Parathyroid adenoma (tissue), 2 donors: ENCODE measurements at regions not wholly inside any gene's neighbourhood (a gene's known extent, or its start where the extent isn't known, plus 50 kb on each side); places are given as distances from the start of the nearest gene placed in this dataset.
"Not testable (repeated sequence)": the region's sequence is repeated elsewhere in the genome, so short reads cannot be mapped to it uniquely, and the experiment has no call there.

Source experiments
- H2AFZ ChIP-seq: fragments of 300-600 bp; sonication (generic); one replicate; pipeline ENCODE4 v1.7.0; 2017; ENCODE audit warnings: antibody characterized with exemption, mild to moderate bottlenecking
- H3K27ac ChIP-seq: fragments of 300-600 bp; sonication (generic); one replicate; pipeline ENCODE4 v1.7.0; 2017
- H3K27me3 ChIP-seq: fragments of 300-600 bp; sonication (generic); one replicate; pipeline ENCODE4 v1.7.0; 2017; ENCODE audit warnings: low read length; ENCODE audit not compliant: control insufficient read depth, insufficient read depth
- H3K36me3 ChIP-seq: fragments of 300-600 bp; sonication (generic); one replicate; pipeline ENCODE4 v1.7.0; 2017; ENCODE audit warnings: low read length; ENCODE audit not compliant: control insufficient read depth, insufficient read depth
- H3K4me1 ChIP-seq: fragments of 300-600 bp; sonication (generic); one replicate; pipeline ENCODE4 v1.7.0; 2017; ENCODE audit warnings: control low read depth
- H3K4me2 ChIP-seq: fragments of 300-600 bp; sonication (generic); one replicate; pipeline ENCODE4 v1.7.0; 2017; ENCODE audit warnings: low read length
- H3K4me3 ChIP-seq: fragments of 300-600 bp; sonication (generic); one replicate; pipeline ENCODE4 v1.7.0; 2017; ENCODE audit warnings: low read depth, low read length
- H3K79me2 ChIP-seq: fragments of 300-600 bp; sonication (generic); one replicate; pipeline ENCODE4 v1.7.0; 2017; ENCODE audit warnings: control low read depth
- H3K9ac ChIP-seq: fragments of 300-600 bp; sonication (generic); one replicate; pipeline ENCODE4 v1.7.0; 2017; ENCODE audit warnings: mild to moderate bottlenecking
- H3K9me3 ChIP-seq: fragments of 300-600 bp; sonication (generic); one replicate; pipeline ENCODE4 v1.7.0; 2017; ENCODE audit warnings: low read length; ENCODE audit not compliant: control insufficient read depth
- TF ChIP-seq, protein P1 (sequence below): fragments of 300-600 bp; sonication (generic); IDR thresholded peaks from one replicate; pipeline ENCODE4 v1.7.0; 2017; ENCODE audit warnings: antibody characterized with exemption, mild to moderate bottlenecking
- donor health status: primary hyperparathyroidism.

DNA sequence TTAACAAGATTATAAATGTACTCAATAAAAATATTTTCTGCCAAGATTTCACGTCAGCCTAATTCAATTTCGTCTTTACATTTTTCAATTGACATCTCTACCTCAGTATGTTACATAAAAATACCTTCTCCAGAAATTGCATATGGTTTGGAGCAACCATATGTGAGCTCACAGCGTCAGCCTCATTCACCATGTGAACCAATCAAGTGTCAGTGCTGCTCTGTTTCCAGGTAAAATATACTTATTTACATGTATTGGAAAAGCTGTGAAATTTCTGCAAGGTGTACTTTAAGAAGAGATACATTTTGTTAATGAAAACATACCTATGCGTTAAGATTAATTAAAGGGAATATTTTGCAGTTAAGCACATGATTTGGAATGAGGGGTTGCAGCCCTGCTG lies 110.7 kb upstream of the PRSS1 start:
- Histone ChIP-seq H3K27me3 (no peaks in the 10 kb centered on the region), H3K27ac (no peak overlapping the region)
- TF ChIP-seq, protein P1, sequence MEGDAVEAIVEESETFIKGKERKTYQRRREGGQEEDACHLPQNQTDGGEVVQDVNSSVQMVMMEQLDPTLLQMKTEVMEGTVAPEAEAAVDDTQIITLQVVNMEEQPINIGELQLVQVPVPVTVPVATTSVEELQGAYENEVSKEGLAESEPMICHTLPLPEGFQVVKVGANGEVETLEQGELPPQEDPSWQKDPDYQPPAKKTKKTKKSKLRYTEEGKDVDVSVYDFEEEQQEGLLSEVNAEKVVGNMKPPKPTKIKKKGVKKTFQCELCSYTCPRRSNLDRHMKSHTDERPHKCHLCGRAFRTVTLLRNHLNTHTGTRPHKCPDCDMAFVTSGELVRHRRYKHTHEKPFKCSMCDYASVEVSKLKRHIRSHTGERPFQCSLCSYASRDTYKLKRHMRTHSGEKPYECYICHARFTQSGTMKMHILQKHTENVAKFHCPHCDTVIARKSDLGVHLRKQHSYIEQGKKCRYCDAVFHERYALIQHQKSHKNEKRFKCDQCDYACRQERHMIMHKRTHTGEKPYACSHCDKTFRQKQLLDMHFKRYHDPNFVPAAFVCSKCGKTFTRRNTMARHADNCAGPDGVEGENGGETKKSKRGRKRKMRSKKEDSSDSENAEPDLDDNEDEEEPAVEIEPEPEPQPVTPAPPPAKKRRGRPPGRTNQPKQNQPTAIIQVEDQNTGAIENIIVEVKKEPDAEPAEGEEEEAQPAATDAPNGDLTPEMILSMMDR, result no peak

GRCh38 chr7:142637240-142637639 lies 112.0 kb upstream of the PRSS1 start:
- no peak overlapping the region for H2AFZ ChIP-seq
- no peaks in the 10 kb centered on the region for H3K36me3 ChIP-seq
- no peaks in the 10 kb centered on the region for H3K79me2 ChIP-seq
- H3K27ac ChIP-seq, result no peak overlapping the region
- H3K4me1 ChIP-seq, result no peaks in the 10 kb centered on the region
- H3K27me3 ChIP-seq, result no peaks in the 10 kb centered on the region
- no peak overlapping the region for H3K9ac ChIP-seq
- H3K4me2 ChIP-seq, result no peak overlapping the region
- H3K4me3 ChIP-seq, result no peak overlapping the region
- no peaks in the 10 kb centered on the region for H3K9me3 ChIP-seq
- TF ChIP-seq, protein P1, result no peak

More for the DNA sequence above, 110.7 kb upstream of the PRSS1 start:
- H3K4me2 ChIP-seq, result no peak overlapping the region
- H3K36me3 ChIP-seq, result no peaks in the 10 kb centered on the region
- no peaks in the 10 kb centered on the region for H3K9me3 ChIP-seq
- H3K79me2 ChIP-seq, result no peaks in the 10 kb centered on the region
- H2AFZ ChIP-seq, result no peak overlapping the region
- no peaks in the 10 kb centered on the region for H3K4me1 ChIP-seq
- no peak overlapping the region for H3K9ac ChIP-seq
- no peak overlapping the region for H3K4me3 ChIP-seq

DNA sequence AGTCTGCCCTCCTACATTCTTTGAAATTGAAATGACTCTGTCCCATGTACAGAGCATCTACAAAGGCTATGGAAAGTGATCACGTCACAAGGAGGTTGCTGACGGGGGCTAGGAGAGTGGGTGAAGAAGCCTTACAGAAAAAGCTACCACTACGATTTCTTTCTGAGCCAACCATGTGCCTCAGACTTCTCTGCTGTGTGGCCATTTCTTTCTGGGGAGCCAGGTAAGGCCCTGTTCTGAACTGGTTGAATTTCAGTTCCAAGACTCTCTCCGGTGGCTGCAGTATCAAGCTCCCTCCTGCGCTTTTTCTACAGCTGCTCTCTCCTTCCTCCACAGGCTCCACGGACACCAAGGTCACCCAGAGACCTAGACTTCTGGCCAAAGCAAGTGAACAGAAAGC lies 112.5 kb upstream of the PRSS1 start:
- Histone ChIP-seq H3K9me3 (no peaks in the 10 kb centered on the region), H3K4me1 (no peaks in the 10 kb centered on the region), H3K9ac (no peak overlapping the region), H3K79me2 (no peaks in the 10 kb centered on the region), H3K27me3 (no peaks in the 10 kb centered on the region), H3K4me2 (no peak overlapping the region), H2AFZ (no peak overlapping the region), H3K36me3 (no peaks in the 10 kb centered on the region), H3K27ac (no peak overlapping the region), H3K4me3 (no peak overlapping the region)
- TF ChIP-seq, protein P1, result no peak

- H3K36me3 ChIP-seq, H3K9ac ChIP-seq, H3K27ac ChIP-seq, H3K4me1 ChIP-seq, H3K9me3 ChIP-seq, H3K4me2 ChIP-seq, H3K79me2 ChIP-seq, H2AFZ ChIP-seq, H3K27me3 ChIP-seq, H3K4me3 ChIP-seq: not testable (repeated sequence)
These were observed 113.2 kb upstream of the PRSS1 start for GRCh38 chr7:142636107-142636506.

- TF ChIP-seq, protein P1, result peak; percentile 73
- H3K9ac ChIP-seq, result no peak overlapping the region
- H3K36me3 ChIP-seq, result no peaks in the 10 kb centered on the region
- no peaks in the 10 kb centered on the region for H3K27me3 ChIP-seq
- H3K4me3 ChIP-seq, result no peak overlapping the region
- no peak overlapping the region for H3K4me2 ChIP-seq
- no peak overlapping the region for H3K27ac ChIP-seq
- H3K79me2 ChIP-seq, result no peaks in the 10 kb centered on the region
- H3K4me1 ChIP-seq, result no peaks in the 10 kb centered on the region
- no peak overlapping the region for H2AFZ ChIP-seq
- no peaks in the 10 kb centered on the region for H3K9me3 ChIP-seq
These were observed 116.8 kb upstream of the PRSS1 start for GRCh38 chr7:142632271-142633134.
